Parathyroid adenoma (tissue), 2 donors: ENCODE measurements at regions not wholly inside any gene's neighbourhood (a gene's known extent, or its start where the extent isn't known, plus 50 kb on each side); places are given as distances from the start of the nearest gene placed in this dataset.
A peak's percentile ranks its signal among the peaks of the same experiment; 100 is the strongest.

Experiments used
- H2AFZ ChIP-seq: fragments of 300-600 bp; sonication (generic); one replicate; pipeline ENCODE4 v1.7.0; 2017; ENCODE audit warnings: antibody characterized with exemption, mild to moderate bottlenecking
- H3K27ac ChIP-seq: fragments of 300-600 bp; sonication (generic); one replicate; pipeline ENCODE4 v1.7.0; 2017
- H3K27me3 ChIP-seq: fragments of 300-600 bp; sonication (generic); one replicate; pipeline ENCODE4 v1.7.0; 2017; ENCODE audit warnings: low read length; ENCODE audit not compliant: control insufficient read depth, insufficient read depth
- H3K36me3 ChIP-seq: fragments of 300-600 bp; sonication (generic); one replicate; pipeline ENCODE4 v1.7.0; 2017; ENCODE audit warnings: low read length; ENCODE audit not compliant: control insufficient read depth, insufficient read depth
- H3K4me1 ChIP-seq: fragments of 300-600 bp; sonication (generic); one replicate; pipeline ENCODE4 v1.7.0; 2017; ENCODE audit warnings: control low read depth
- H3K4me2 ChIP-seq: fragments of 300-600 bp; sonication (generic); one replicate; pipeline ENCODE4 v1.7.0; 2017; ENCODE audit warnings: low read length
- H3K4me3 ChIP-seq: fragments of 300-600 bp; sonication (generic); one replicate; pipeline ENCODE4 v1.7.0; 2017; ENCODE audit warnings: low read depth, low read length
- H3K79me2 ChIP-seq: fragments of 300-600 bp; sonication (generic); one replicate; pipeline ENCODE4 v1.7.0; 2017; ENCODE audit warnings: control low read depth
- H3K9ac ChIP-seq: fragments of 300-600 bp; sonication (generic); one replicate; pipeline ENCODE4 v1.7.0; 2017; ENCODE audit warnings: mild to moderate bottlenecking
- H3K9me3 ChIP-seq: fragments of 300-600 bp; sonication (generic); one replicate; pipeline ENCODE4 v1.7.0; 2017; ENCODE audit warnings: low read length; ENCODE audit not compliant: control insufficient read depth
- TF ChIP-seq, protein P1 (sequence below): fragments of 300-600 bp; sonication (generic); IDR thresholded peaks from one replicate; pipeline ENCODE4 v1.7.0; 2017; ENCODE audit warnings: antibody characterized with exemption, mild to moderate bottlenecking
- donor health status: primary hyperparathyroidism.

DNA sequence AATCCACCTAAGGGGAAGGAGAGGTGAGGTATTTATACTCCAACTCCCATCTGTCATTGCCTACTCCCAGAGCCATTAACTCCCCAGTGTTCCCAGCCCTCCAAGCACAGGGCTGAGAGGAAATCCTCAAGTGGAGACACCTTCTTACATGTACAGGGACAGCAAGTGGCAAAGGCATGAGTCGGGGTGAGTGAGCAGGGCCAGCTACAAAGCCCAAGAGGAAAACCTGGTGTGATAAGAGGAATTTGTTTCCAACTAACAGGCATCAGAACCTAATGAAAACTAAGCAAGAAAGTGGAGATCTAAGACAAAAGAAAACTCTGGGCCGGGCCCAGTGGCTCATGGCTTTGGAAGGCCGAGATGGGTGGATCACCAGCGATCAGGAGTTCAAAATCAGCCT lies 70.0 kb upstream of the SRSF6 start:
- no peak overlapping the region for H3K27ac ChIP-seq

DNA sequence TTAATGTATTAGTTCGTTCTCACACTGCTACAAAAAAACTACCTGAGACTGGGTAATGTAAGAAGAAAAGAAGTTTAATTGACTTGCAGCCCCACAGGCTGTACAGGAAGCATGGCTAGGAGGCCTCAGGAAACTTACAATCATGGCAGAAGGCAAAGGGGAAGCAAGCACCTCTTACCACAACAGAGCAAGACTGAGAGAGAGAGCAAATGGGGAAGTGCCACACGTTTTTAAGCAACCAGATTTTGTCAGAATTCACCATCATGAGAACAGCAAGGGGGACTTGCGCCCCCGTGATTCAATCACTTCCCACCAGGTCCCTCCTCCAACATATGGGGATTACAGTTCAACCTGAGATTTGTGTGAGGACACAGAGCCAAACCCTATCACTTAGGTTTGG lies 70.8 kb upstream of the SRSF6 start:
- Histone ChIP-seq H3K4me3 (no peak overlapping the region), H3K9ac (no peak overlapping the region), H3K27me3 (no peaks in the 10 kb centered on the region), H2AFZ (no peak overlapping the region), H3K27ac (no peak overlapping the region), H3K4me2 (no peak overlapping the region), H3K36me3 (no peaks in the 10 kb centered on the region), H3K79me2 (no peaks in the 10 kb centered on the region), H3K9me3 (no peaks in the 10 kb centered on the region), H3K4me1 (peaks cover 23% of the 10 kb centered on the region)
- TF ChIP-seq, protein P1, sequence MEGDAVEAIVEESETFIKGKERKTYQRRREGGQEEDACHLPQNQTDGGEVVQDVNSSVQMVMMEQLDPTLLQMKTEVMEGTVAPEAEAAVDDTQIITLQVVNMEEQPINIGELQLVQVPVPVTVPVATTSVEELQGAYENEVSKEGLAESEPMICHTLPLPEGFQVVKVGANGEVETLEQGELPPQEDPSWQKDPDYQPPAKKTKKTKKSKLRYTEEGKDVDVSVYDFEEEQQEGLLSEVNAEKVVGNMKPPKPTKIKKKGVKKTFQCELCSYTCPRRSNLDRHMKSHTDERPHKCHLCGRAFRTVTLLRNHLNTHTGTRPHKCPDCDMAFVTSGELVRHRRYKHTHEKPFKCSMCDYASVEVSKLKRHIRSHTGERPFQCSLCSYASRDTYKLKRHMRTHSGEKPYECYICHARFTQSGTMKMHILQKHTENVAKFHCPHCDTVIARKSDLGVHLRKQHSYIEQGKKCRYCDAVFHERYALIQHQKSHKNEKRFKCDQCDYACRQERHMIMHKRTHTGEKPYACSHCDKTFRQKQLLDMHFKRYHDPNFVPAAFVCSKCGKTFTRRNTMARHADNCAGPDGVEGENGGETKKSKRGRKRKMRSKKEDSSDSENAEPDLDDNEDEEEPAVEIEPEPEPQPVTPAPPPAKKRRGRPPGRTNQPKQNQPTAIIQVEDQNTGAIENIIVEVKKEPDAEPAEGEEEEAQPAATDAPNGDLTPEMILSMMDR: no peak

More for the DNA sequence above, 70.0 kb upstream of the SRSF6 start:
- no peak overlapping the region for H3K4me3 ChIP-seq
- no peaks in the 10 kb centered on the region for H3K36me3 ChIP-seq
- no peaks in the 10 kb centered on the region for H3K27me3 ChIP-seq
- H3K79me2 ChIP-seq: no peaks in the 10 kb centered on the region
- H2AFZ ChIP-seq: no peak overlapping the region
- TF ChIP-seq, protein P1: no peak
- H3K4me2 ChIP-seq: no peak overlapping the region
- peaks cover 20% of the 10 kb centered on the region for H3K4me1 ChIP-seq
- no peak overlapping the region for H3K9ac ChIP-seq
- H3K9me3 ChIP-seq: no peaks in the 10 kb centered on the region

DNA sequence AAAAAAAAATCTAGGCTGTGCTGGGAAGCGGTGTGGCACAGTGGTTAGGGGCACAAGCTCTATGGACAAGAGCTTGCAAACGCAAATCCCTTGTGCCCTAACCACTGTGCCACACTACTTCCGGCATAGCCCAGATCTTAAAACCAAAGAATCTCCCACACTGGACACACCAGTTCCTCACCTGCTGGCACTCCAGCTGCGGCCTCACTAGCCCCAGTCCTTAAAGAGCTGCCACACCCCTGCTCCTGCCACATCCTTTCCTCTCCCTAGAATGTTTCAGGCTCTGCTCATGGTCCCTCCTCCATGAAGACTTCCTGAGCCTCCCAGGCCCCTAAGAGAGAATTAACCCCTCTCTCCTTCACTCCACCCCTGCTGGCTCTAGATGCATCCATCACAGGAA lies 71.8 kb upstream of the SRSF6 start:
- H3K9me3 ChIP-seq: no peaks in the 10 kb centered on the region
- H3K4me3 ChIP-seq: no peak overlapping the region
- H3K9ac ChIP-seq: no peak overlapping the region
- H3K4me2 ChIP-seq: no peak overlapping the region
- H3K4me1 ChIP-seq: peaks cover 23% of the 10 kb centered on the region
- H3K79me2 ChIP-seq: no peaks in the 10 kb centered on the region
- no peak overlapping the region for H3K27ac ChIP-seq
- no peak overlapping the region for H2AFZ ChIP-seq
- no peaks in the 10 kb centered on the region for H3K27me3 ChIP-seq
- TF ChIP-seq, protein P1: no peak
- H3K36me3 ChIP-seq: no peaks in the 10 kb centered on the region

DNA sequence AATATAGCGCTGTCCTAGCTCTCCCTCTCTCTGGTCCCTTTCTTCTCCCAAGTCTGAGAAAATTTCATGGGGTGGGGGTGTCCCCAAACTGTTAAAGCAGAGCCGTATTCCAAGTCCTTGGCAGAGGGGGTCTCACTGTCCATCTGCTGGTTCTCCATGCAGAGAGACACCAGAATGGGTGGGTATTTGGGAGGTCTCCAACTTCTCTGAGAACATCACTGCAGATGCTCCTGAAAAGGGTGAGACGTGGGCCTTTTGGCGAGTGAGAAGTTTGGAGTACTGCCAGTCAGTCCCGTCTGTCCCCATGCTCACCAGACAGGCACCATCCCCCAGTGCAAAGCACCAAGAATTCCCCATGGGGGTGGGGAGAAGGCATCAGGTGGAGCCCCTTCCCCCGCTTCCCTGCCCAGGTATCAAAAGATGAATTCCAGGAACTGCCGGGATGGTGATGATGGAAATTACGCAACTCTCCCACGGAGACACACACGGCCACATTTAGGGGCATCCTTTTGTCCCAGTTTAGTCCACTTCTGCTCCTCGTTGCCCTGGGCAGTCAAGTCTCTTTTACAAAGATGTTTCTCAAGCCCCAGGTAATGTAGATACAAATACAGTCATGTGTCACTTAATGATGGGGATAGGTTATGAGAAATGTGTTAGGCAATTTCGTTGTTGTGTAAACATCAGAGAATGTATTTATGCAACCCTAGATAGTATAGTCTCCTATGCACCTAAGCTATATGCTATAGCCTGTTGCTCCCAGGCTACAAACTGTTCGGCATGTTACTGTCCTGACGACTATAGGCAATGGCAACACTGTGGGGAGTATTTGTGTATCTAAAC lies 73.4 kb upstream of the SRSF6 start:
- TF ChIP-seq, protein P1: no peak
- Histone ChIP-seq H3K79me2 (no peaks in the 10 kb centered on the region), H3K36me3 (no peaks in the 10 kb centered on the region), H3K9me3 (no peaks in the 10 kb centered on the region), H2AFZ (no peak overlapping the region), H3K4me1 (peaks cover 21% of the 10 kb centered on the region), H3K27ac (peak overlapping the region; percentile 78), H3K27me3 (no peaks in the 10 kb centered on the region), H3K4me2 (no peak overlapping the region), H3K9ac (no peak overlapping the region), H3K4me3 (no peak overlapping the region)
